Sigmoid colon (tissue), 6 donors: ENCODE measurements at regions not wholly inside any gene's neighbourhood (a gene's known extent, or its start where the extent isn't known, plus 50 kb on each side); places are given as distances from the start of the nearest gene placed in this dataset.

Experiments used
- DNase-seq: peaks from one replicate; pipeline ENCODE4 v3.0.0-alpha.2; 2019
- H3K27ac ChIP-seq, 4 donors: fragments of 200-600 bp; sonication (generic); one replicate each; pipeline ENCODE4 v1.5.1; 2016 to 2019; ENCODE audit warnings: mild to moderate bottlenecking in 1 of 4
- H3K27me3 ChIP-seq, 3 donors: fragments of 200-600 bp; sonication (generic); one replicate each; pipeline ENCODE4 v1.5.1; 2019; ENCODE audit warnings: mild to moderate bottlenecking in 1 of 3
- H3K36me3 ChIP-seq, 4 donors: fragments of 200-600 bp; sonication (generic); one replicate each; pipeline ENCODE4 v1.5.1; 2016 to 2019
- H3K4me1 ChIP-seq, 4 donors: fragments of 200-600 bp; sonication (generic); one replicate each; pipeline ENCODE4 v1.5.1; 2017 to 2019
- H3K4me3 ChIP-seq, 4 donors: fragments of 200-600 bp; sonication (generic); one replicate each; pipeline ENCODE4 v1.5.1; 2017 to 2019; ENCODE audit warnings: mild to moderate bottlenecking in 2 of 4, moderate library complexity in 1 of 4
- H3K9me3 ChIP-seq, 4 donors: fragments of 200-600 bp in 3 of 4; sonication (generic) in 3 of 4; one replicate each; pipeline versions ENCODE4 v1.5.1 to v1.6.1; 2013 to 2019
- EP300 ChIP-seq, 4 donors: sonication (generic); formaldehyde crosslinking; IDR thresholded peaks; one replicate each; pipeline ENCODE4 v1.6.1; 2017; ENCODE audit warnings: antibody characterized with exemption in 4 of 4
- POLR2A ChIP-seq, 2 donors: fragments of 450-650 bp; IDR thresholded peaks; one replicate each; pipeline ENCODE4 v1.6.1; 2016; ENCODE audit warnings: antibody characterized with exemption in 2 of 2, mild to moderate bottlenecking in 2 of 2, moderate library complexity in 2 of 2
- POLR2AphosphoS5 ChIP-seq, 4 donors: sonication (generic); formaldehyde crosslinking; IDR thresholded peaks; one replicate each; pipeline ENCODE4 v1.6.1; 2017; ENCODE audit warnings: antibody characterized with exemption in 4 of 4
- WGBS, 2 donors: extraction: QIAGEN DNeasy Blood & Tissue Kit; methylation state at CpG; one replicate each; pipeline ENCODE4 v1.1.7; 2013; 5-methylcytosine and 5-hydroxymethylcytosine counted together
- intact Hi-C: fragments of 100-400 bp; cut with DNase I; formaldehyde crosslinking; loops from one replicate; pipeline ENCODE4 v1.15.1; 2023
- TF ChIP-seq, protein P1 (sequence below), 4 experiments: fragments of 450-650 bp in 3 of 4; fragments of 200-600 bp in 1 of 4; IDR thresholded peaks; one replicate each; pipeline ENCODE4 v1.5.1; 2016 to 2019; ENCODE audit warnings: antibody characterized with exemption in 4 of 4, mild to moderate bottlenecking in 3 of 4, moderate library complexity in 2 of 4
- donor health status: healthy with polysubstance abuse.
- donor health status: healthy.

DNA sequence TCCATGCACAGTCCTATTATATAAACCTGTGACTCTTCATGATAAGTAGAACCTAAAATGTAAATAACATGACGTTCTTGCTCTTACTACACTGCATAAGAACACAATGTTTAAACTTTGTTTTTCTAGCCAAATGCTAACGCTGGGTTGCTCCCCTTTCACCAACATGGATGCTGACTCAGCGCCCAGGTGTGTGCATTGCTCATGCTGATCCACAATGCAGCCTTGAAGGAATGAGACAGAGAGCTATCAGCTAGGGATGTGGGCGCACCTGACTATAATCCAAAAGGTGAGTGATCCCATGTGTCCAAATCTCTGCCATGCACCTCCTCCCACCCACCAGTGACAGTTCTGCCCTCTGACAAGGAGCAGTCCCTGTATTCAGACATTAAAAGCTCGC lies 235.0 kb downstream of the IRS1 start:
- Histone ChIP-seq H3K4me1 (no peaks in the 10 kb centered on the region), H3K27me3 (no peaks in the 10 kb centered on the region), H3K9me3 (no peaks in the 10 kb centered on the region), H3K36me3 (no peaks in the 10 kb centered on the region), H3K27ac (no peak overlapping the region), H3K4me3 (no peak overlapping the region)
- 86 to 90% methylated on average over 5 of the region's 5 CpGs for WGBS, 2 donors
- TF ChIP-seq POLR2AphosphoS5 (IDR thresholded peaks at IDR 0.05) (no peak), EP300 (IDR thresholded peaks at IDR 0.05) (no peak), POLR2A (IDR thresholded peaks at IDR 0.05) (no peak)
- TF ChIP-seq, protein P1, sequence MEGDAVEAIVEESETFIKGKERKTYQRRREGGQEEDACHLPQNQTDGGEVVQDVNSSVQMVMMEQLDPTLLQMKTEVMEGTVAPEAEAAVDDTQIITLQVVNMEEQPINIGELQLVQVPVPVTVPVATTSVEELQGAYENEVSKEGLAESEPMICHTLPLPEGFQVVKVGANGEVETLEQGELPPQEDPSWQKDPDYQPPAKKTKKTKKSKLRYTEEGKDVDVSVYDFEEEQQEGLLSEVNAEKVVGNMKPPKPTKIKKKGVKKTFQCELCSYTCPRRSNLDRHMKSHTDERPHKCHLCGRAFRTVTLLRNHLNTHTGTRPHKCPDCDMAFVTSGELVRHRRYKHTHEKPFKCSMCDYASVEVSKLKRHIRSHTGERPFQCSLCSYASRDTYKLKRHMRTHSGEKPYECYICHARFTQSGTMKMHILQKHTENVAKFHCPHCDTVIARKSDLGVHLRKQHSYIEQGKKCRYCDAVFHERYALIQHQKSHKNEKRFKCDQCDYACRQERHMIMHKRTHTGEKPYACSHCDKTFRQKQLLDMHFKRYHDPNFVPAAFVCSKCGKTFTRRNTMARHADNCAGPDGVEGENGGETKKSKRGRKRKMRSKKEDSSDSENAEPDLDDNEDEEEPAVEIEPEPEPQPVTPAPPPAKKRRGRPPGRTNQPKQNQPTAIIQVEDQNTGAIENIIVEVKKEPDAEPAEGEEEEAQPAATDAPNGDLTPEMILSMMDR (IDR thresholded peaks at IDR 0.05) = no peak
- intact Hi-C loops = no loop called here
- DNase-seq = no peak

DNA sequence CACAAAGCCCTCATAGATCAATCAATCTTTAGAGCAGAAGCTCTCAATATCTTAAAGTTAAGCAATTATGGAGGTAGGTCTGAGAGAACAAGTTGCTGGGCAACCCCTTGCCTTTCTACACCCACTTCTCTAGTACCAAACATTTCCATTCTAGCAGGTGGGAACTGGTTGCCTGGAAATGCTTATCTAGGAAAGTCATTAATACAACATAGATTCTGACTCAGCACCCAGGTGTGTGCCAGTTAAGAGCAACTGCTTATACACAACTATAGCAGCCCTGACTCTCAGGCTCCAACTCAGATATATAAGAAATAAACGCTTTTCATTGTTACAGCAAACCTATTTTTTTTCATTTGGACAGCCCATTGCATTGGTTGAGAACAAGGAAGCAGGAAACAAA lies 237.7 kb downstream of the IRS1 start:
- no peaks in the 10 kb centered on the region for H3K4me1 ChIP-seq
- H3K4me3 ChIP-seq = no peak overlapping the region
- WGBS, 2 donors = 84 to 91% methylated on average over 1 of the region's 1 CpG
- H3K36me3 ChIP-seq = no peaks in the 10 kb centered on the region
- TF ChIP-seq, protein P1 (IDR thresholded peaks at IDR 0.05) = no peak
- TF ChIP-seq EP300 (IDR thresholded peaks at IDR 0.05) (no peak), POLR2AphosphoS5 (IDR thresholded peaks at IDR 0.05) (no peak), POLR2A (IDR thresholded peaks at IDR 0.05) (no peak)
- no peaks in the 10 kb centered on the region for H3K9me3 ChIP-seq
- no peak for DNase-seq
- no peaks in the 10 kb centered on the region for H3K27me3 ChIP-seq
- no peak overlapping the region for H3K27ac ChIP-seq
- intact Hi-C loops = no loop called here

DNA sequence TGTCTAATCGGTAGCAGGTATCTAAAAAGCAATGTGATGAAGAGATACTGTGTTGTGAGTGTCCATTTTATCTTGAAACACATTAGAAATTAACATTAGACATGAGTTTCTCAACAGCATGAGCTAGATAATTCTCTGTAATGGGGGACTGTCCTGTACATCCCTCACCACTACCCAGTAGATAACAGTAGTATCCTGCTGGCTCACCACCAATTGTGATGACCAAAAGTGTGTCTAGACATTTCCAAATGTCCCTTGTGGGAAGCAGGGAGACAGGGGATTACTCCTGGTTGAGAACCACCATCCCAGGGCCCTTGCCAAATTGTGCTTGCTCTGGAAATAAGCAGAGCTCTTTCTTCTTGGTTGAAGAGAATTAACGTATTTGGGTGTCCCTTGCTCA lies 239.3 kb downstream of the IRS1 start:
- 82 to 83% methylated on average over 2 of the region's 2 CpGs for WGBS, 2 donors
- H3K27me3 ChIP-seq = no peaks in the 10 kb centered on the region
- intact Hi-C loops = no loop called here
- no peak for DNase-seq
- TF ChIP-seq, protein P1 (IDR thresholded peaks at IDR 0.05) = no peak
- TF ChIP-seq POLR2AphosphoS5 (IDR thresholded peaks at IDR 0.05) (no peak), POLR2A (IDR thresholded peaks at IDR 0.05) (no peak), EP300 (IDR thresholded peaks at IDR 0.05) (no peak)
- H3K4me1 ChIP-seq = no peaks in the 10 kb centered on the region
- H3K4me3 ChIP-seq = no peak overlapping the region
- no peaks in the 10 kb centered on the region for H3K9me3 ChIP-seq
- H3K27ac ChIP-seq = no peak overlapping the region
- no peaks in the 10 kb centered on the region for H3K36me3 ChIP-seq

DNA sequence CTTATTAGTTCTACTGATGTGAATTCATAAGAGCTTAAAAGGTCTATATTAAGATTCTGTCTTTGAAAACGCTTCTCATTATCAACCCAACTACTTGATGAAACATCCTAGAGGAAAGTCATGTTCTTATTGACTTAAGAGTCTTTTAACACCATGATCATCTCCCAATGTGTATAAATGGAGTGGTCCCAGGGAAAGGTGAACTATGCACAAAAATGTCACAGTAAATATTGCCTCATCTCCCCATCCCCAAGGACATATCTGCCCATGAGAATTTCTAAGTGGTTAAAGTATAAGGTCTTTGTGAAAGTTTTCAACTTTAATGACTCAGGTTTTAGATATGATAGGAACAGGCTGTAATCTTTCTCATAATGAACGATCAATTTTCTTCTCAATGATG lies 240.1 kb downstream of the IRS1 start:
- no peaks in the 10 kb centered on the region for H3K9me3 ChIP-seq
- no peak for DNase-seq
- H3K27me3 ChIP-seq = no peaks in the 10 kb centered on the region
- H3K4me3 ChIP-seq = no peak overlapping the region
- no peaks in the 10 kb centered on the region for H3K36me3 ChIP-seq
- WGBS, 2 donors = 86 to 89% methylated on average over 2 of the region's 2 CpGs
- H3K27ac ChIP-seq = no peak overlapping the region
- intact Hi-C loops = no loop called here
- H3K4me1 ChIP-seq = peaks cover 0 to 3% (median 0%) of the 10 kb centered on the region in 4 donors
- TF ChIP-seq POLR2A (IDR thresholded peaks at IDR 0.05) = no peak
- no peak for TF ChIP-seq POLR2AphosphoS5 (IDR thresholded peaks at IDR 0.05)
- no peak for TF ChIP-seq EP300 (IDR thresholded peaks at IDR 0.05)
- TF ChIP-seq, protein P1 (IDR thresholded peaks at IDR 0.05) = no peak

DNA sequence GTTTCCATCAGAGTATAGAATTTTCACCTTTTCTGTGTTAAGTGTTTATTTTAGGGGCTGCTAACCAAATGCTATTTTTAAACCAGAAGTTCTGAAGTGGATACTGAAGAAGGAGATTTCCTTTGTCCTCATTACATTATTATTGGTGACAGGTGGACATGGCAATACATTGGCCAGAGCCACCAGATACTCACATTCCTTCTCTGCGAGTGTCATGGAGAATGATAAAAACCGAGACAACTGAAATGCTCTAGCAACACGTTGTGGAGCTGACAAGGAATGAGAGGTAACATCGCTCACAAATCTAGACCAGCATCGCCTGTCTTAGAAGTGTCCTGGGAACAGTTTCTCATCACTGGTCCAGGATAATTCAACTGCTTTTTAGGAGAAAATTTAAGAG lies 241.2 kb downstream of the IRS1 start:
- no peaks in the 10 kb centered on the region for H3K9me3 ChIP-seq
- 81 to 86% methylated on average over 5 of the region's 5 CpGs for WGBS, 2 donors
- H3K36me3 ChIP-seq = no peaks in the 10 kb centered on the region
- intact Hi-C loops = no loop called here
- TF ChIP-seq EP300 (IDR thresholded peaks at IDR 0.05) (no peak), POLR2A (IDR thresholded peaks at IDR 0.05) (no peak), POLR2AphosphoS5 (IDR thresholded peaks at IDR 0.05) (no peak)
- TF ChIP-seq, protein P1 (IDR thresholded peaks at IDR 0.05) = no peak
- H3K4me1 ChIP-seq = peaks cover 0 to 7% (median 2%) of the 10 kb centered on the region in 4 donors
- no peak for DNase-seq
- H3K27ac ChIP-seq = no peak overlapping the region
- no peak overlapping the region for H3K4me3 ChIP-seq
- no peaks in the 10 kb centered on the region for H3K27me3 ChIP-seq
